GM13977 (cell line): ENCODE measurements at regions not wholly inside any gene's neighbourhood (a gene's known extent, or its start where the extent isn't known, plus 50 kb on each side); places are given as distances from the start of the nearest gene placed in this dataset.

Source experiments
- DNase-seq: peaks from one replicate; pipeline ENCODE4 v3.0.0; 2012; ENCODE audit warnings: low spot score
- in situ Hi-C: fragments of 300-500 bp; cut with MboI; formaldehyde crosslinking; loops from one replicate; pipeline ENCODE4 v1.12.0; 2022; ENCODE audit warnings: low sequenced_read_pairs, low pct_unique_long_range_greater_than_20kb, mixed read lengths, inconsistent platforms; ENCODE audit not compliant: unreplicated experiment
- TF ChIP-seq, protein P1 (sequence below): IDR thresholded peaks from 2 replicates; pipeline ENCODE4 v1.5.1; 2012; ENCODE audit warnings: mild to moderate bottlenecking, control low read depth; ENCODE audit not compliant: insufficient read depth; ENCODE audit errors: extremely low read depth, missing control alignments

DNA sequence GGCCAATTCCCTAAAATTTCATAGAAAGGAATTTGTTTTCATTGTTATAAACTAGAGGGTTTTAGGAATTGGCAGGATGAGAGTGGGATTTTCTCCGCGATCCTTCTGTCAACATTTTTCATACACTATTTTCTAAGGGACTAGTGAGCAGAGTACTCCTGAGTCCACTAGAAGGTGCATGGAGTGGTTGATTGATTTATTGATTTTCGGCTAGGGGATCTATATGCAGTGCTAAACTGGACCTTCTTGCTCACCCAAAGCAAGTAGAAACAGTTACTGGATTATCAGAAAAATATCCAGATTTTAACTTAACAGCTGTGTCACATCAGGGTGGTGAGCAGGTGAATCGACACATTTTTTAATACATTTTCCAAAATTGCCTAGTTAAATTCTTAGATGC, 159.9 kb upstream of the DTNA start:
- in situ Hi-C loops: no loop called here
- TF ChIP-seq, protein P1, sequence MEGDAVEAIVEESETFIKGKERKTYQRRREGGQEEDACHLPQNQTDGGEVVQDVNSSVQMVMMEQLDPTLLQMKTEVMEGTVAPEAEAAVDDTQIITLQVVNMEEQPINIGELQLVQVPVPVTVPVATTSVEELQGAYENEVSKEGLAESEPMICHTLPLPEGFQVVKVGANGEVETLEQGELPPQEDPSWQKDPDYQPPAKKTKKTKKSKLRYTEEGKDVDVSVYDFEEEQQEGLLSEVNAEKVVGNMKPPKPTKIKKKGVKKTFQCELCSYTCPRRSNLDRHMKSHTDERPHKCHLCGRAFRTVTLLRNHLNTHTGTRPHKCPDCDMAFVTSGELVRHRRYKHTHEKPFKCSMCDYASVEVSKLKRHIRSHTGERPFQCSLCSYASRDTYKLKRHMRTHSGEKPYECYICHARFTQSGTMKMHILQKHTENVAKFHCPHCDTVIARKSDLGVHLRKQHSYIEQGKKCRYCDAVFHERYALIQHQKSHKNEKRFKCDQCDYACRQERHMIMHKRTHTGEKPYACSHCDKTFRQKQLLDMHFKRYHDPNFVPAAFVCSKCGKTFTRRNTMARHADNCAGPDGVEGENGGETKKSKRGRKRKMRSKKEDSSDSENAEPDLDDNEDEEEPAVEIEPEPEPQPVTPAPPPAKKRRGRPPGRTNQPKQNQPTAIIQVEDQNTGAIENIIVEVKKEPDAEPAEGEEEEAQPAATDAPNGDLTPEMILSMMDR: no peak
- no peak for DNase-seq

DNA sequence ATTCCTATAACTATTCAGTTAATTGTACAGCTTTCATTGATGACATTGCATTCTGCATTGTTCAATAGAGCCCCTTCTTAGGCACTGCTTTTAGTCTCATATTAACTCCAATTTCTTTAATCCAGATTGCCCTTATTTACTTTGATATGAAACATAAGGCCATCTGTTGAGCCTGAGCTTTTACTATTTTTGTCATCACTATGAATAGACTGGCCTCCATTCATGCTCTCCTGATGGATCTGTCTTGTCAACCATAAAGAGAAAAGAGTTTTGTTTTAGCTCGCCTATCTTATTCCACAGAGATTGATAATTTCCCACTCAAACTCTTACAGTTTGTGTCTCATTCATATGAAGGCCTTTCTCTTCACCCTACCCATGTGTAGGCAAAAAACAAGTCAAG, 159.2 kb upstream of the DTNA start:
- in situ Hi-C loops: no loop called here
- no peak for DNase-seq
- TF ChIP-seq, protein P1: no peak

DNA sequence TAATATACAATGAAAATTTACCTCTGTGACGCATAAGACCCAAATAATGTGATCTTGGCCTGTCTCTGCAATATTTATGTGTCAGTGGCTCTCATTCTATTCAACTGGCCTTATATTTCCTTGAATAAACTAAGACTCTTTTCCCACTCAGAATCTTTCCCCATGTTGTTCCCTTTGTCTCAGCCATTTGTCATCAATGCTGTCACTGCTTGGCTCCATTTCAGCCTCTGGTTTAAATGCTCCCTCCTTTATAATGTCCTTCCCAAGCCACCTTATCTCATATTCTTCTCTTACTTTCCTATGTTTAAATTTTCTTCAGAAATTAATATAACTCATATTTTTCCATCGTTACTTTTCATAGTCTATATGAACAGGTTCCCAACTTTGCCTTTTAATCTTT, 158.3 kb upstream of the DTNA start:
- in situ Hi-C loops: no loop called here
- TF ChIP-seq, protein P1: no peak
- no peak for DNase-seq

DNA sequence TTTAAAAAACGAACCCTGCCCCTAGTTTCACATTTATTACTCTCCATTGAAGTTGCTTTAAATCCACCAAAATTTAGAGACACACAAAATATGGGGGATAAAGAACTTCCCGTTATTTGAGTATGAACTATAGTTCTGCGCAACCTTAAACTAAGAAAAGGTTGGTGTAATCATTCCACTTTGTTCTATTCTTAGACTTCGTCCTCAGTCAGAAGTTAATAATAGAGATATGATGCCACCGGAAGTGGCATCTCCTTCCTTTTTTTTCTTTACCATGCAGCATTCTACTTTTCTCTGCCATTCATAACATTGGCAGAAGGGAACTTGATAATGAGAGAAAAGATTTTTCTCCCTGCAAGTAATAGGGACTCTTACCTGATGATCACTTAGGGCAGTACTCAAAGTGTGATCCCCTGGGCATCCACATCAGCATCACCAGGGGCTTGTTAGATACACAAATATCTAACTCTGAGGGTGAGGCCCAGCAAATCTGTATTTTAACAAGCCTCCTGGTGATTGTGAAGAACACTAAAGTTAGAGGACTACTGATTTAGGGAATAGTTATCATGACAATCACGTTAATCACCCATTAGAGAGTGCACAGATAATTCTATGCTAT, 147.7 kb upstream of the DTNA start:
- in situ Hi-C loops: no loop called here
- TF ChIP-seq, protein P1: no peak
- no peak for DNase-seq

DNA sequence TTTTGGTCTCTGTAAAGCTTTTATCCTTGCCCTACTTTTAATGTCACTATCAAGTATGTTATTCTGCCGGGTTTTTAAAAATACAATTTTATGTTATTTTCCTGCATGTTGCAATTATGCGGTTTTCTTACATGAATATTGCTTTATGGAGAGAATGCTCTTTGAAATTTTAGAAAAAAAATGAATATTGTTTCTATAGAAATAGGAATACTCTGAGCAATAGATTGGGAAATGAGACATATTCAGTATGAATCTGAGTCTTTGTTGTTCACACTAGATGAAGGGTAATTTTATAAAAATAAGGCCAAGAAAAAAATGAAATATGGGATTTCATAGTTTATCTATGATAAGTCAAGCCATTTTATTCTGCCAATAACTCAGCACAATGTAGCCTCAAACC, 142.2 kb upstream of the DTNA start:
- in situ Hi-C loops: no loop called here
- TF ChIP-seq, protein P1: no peak
- no peak for DNase-seq

DNA sequence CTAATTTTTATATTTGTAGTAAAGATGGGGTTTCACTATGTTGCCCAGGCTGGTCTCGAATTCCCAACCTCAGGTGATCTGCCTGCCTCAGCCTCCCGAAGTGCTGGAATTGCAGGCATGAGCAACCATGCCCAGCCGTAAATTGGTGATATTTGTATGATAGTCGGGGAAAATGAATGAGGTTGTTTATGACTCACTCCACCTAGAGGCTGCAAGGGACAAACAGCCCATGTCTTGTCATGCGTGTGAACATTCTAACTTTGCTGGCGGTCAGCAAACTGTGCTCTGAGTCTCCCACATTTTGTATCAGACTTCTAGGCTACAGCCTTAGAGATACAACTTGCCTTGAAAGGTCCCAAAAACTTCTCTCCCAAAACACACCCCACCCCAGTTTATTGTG, 133.5 kb upstream of the DTNA start:
- in situ Hi-C loops: no loop called here
- DNase-seq: no peak
- TF ChIP-seq, protein P1: no peak

DNA sequence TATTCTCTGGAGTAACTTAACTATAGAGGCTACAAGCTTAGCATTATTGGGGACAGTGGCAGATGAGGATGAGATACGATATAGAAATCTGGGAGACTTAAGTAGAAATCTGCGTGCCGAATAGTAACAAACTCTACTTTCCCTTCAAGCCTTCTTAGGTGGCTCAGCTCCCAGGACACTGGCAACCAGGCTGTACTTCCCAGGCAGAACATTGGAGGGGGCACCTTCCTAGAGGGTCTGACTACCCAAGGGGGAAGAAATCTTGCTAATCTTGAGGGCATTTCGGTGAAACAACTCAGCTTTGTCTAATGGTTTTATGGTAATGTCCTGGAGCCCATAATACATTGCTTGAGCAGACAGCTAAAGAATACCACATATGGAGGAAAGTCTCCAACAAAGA, 126.2 kb upstream of the DTNA start:
- TF ChIP-seq, protein P1: no peak
- in situ Hi-C loops: no loop called here
- DNase-seq: no peak
